Tibial artery (tissue), 4 donors: ENCODE measurements at regions not wholly inside any gene's neighbourhood (a gene's known extent, or its start where the extent isn't known, plus 50 kb on each side); places are given as distances from the start of the nearest gene placed in this dataset.

ENCODE experiments used
- DNase-seq, 2 donors: peaks; one replicate each; pipeline ENCODE4 v3.0.0-alpha.2; 2019
- H3K27ac ChIP-seq, 2 donors: fragments of 200-600 bp; sonication (generic) in 1 of 2; 1 replicate in 1 of 2; 2 replicates in 1 of 2; pipeline ENCODE4 v1.5.1; 2018 to 2019; ENCODE audit warnings: mild to moderate bottlenecking in 1 of 2
- H3K27me3 ChIP-seq, 2 donors: fragments of 200-600 bp; sonication (generic) in 1 of 2; one replicate each; pipeline versions ENCODE4 v1.5.1 to v1.6.0; 2016 to 2019
- H3K36me3 ChIP-seq, 3 donors: fragments of 200-600 bp; sonication (generic) in 2 of 3; one replicate each; pipeline ENCODE4 v1.5.1; 2016 to 2019; ENCODE audit warnings: mild to moderate bottlenecking in 2 of 3
- H3K4me1 ChIP-seq, 4 donors: fragments of 200-600 bp; sonication (generic) in 2 of 4; 1 replicate in 3 of 4; 2 replicates in 1 of 4; pipeline ENCODE4 v1.5.1; 2016 to 2019
- H3K4me3 ChIP-seq, 2 donors: fragments of 200-600 bp; sonication (generic) in 1 of 2; 1 replicate in 1 of 2; 2 replicates in 1 of 2; pipeline ENCODE4 v1.5.1; 2018 to 2019; ENCODE audit warnings: mild to moderate bottlenecking in 2 of 2
- H3K9me3 ChIP-seq, 3 donors: fragments of 200-600 bp; sonication (generic) in 1 of 3; one replicate each; pipeline ENCODE4 v1.5.1; 2016 to 2019
- intact Hi-C: fragments of 100-400 bp; cut with DNase I; formaldehyde crosslinking; loops from one replicate; pipeline ENCODE4 v1.15.0; 2023; ENCODE audit warnings: low total_unique reads
- TF ChIP-seq, protein P1 (sequence below), 2 experiments: fragments of 200-600 bp in 1 of 2; fragments of 450-650 bp in 1 of 2; IDR thresholded peaks; one replicate each; pipeline ENCODE4 v1.5.1; 2017 to 2019; ENCODE audit warnings: antibody characterized with exemption in 2 of 2, mild to moderate bottlenecking in 1 of 2, moderate library complexity in 1 of 2

DNA sequence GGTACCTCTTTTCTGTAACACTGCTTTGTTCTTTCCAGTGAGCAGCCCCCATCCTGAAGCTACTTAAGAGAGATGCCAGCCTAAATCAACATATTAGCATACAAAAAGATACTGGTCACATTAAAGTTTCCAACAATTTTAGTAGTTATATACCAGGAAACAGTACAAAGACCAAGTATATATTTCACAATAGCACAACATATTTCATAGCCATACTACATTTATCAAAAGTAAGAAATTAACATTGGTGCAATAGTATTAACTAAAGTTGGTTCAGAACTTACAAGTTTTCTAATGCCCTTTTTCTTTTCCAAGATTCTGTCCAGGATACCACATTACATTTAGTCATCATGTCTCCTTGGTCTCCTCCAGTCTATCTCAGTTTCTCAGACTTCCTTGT lies 641.0 kb upstream of the GJE1 start:
- Histone ChIP-seq H3K36me3 (no peaks in the 10 kb centered on the region), H3K4me3 (no peak overlapping the region), H3K4me1 (peaks cover 0 to 3% (median 0%) of the 10 kb centered on the region in 4 donors), H3K9me3 (no peaks in the 10 kb centered on the region), H3K27me3 (no peaks in the 10 kb centered on the region), H3K27ac (no peak overlapping the region)
- DNase-seq = no peak
- intact Hi-C loops = no loop called here
- TF ChIP-seq, protein P1, sequence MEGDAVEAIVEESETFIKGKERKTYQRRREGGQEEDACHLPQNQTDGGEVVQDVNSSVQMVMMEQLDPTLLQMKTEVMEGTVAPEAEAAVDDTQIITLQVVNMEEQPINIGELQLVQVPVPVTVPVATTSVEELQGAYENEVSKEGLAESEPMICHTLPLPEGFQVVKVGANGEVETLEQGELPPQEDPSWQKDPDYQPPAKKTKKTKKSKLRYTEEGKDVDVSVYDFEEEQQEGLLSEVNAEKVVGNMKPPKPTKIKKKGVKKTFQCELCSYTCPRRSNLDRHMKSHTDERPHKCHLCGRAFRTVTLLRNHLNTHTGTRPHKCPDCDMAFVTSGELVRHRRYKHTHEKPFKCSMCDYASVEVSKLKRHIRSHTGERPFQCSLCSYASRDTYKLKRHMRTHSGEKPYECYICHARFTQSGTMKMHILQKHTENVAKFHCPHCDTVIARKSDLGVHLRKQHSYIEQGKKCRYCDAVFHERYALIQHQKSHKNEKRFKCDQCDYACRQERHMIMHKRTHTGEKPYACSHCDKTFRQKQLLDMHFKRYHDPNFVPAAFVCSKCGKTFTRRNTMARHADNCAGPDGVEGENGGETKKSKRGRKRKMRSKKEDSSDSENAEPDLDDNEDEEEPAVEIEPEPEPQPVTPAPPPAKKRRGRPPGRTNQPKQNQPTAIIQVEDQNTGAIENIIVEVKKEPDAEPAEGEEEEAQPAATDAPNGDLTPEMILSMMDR (IDR thresholded peaks at IDR 0.05) = no peak

DNA sequence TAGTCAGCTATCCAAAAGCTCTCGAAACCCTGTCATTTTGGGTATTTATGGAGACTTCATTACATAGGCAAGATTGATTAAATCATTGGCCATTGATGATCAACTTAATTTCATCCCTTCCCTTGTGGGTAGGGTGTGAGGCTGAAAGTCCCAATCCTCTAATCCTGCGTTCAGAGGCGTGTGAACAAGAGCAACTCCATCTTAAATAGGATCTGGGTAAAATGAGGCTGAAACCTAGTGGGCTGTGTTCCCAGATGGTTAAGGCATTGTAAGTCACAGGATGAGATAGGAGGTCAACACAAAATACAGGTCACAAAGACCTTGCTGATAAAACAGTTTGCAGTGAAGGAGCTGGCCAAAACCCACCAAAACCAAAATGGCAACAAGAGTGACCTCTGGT lies 641.7 kb upstream of the GJE1 start:
- Histone ChIP-seq H3K27me3 (no peaks in the 10 kb centered on the region), H3K27ac (no peak overlapping the region), H3K4me1 (peaks cover 0 to 3% (median 0%) of the 10 kb centered on the region in 4 donors), H3K4me3 (no peak overlapping the region), H3K9me3 (no peaks in the 10 kb centered on the region), H3K36me3 (no peaks in the 10 kb centered on the region)
- intact Hi-C loops = no loop called here
- no peak for DNase-seq
- TF ChIP-seq, protein P1 (IDR thresholded peaks at IDR 0.05) = no peak

DNA sequence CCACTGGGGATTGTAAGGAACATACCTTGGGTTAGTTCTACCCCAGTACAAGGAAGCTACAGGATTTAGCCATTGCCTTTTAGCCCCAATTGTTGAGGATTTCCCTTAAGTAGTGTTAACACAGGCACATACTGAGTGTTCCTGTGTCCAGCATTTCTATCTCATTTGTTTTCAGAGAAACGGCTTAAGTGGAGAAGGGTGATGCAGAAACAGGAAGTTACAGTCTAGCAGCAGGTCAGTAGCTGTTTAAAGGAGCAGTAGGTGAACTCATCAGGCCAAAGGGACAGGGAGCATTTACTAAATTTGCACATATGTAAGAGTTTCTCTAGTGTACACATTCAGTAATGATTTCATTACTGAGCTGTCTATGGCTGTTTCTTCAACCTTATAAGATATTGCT lies 644.2 kb upstream of the GJE1 start:
- DNase-seq = no peak
- Histone ChIP-seq H3K27ac (no peak overlapping the region), H3K4me3 (no peak overlapping the region), H3K9me3 (no peaks in the 10 kb centered on the region), H3K27me3 (no peaks in the 10 kb centered on the region), H3K4me1 (peaks cover 0 to 11% (median 0%) of the 10 kb centered on the region in 4 donors), H3K36me3 (no peaks in the 10 kb centered on the region)
- intact Hi-C loops = no loop called here
- TF ChIP-seq, protein P1 (IDR thresholded peaks at IDR 0.05) = no peak

DNA sequence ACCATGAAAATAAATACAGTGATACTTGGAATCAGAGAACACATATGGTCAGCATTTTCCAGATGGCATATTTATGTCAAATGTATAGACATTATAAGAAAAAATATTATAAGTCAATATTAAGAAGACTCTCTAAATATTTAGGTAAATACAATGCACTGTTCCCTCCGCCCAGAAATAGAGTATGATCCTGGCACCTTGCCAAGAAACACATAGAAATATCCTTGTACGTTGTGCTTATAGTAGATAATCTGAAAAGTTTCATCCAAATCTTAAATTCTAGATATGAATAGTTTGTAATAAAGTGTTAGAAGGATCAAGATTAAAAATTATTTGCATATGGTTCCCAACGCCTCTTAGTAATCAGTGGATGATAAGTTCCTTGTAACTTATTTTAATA lies 645.8 kb upstream of the GJE1 start:
- no peak overlapping the region for H3K27ac ChIP-seq
- H3K36me3 ChIP-seq = no peaks in the 10 kb centered on the region
- no peaks in the 10 kb centered on the region for H3K9me3 ChIP-seq
- H3K4me1 ChIP-seq = peaks cover 0 to 21% (median 0%) of the 10 kb centered on the region in 4 donors
- DNase-seq = no peak
- no peaks in the 10 kb centered on the region for H3K27me3 ChIP-seq
- TF ChIP-seq, protein P1 (IDR thresholded peaks at IDR 0.05) = no peak
- intact Hi-C loops = no loop called here
- H3K4me3 ChIP-seq = no peak overlapping the region

DNA sequence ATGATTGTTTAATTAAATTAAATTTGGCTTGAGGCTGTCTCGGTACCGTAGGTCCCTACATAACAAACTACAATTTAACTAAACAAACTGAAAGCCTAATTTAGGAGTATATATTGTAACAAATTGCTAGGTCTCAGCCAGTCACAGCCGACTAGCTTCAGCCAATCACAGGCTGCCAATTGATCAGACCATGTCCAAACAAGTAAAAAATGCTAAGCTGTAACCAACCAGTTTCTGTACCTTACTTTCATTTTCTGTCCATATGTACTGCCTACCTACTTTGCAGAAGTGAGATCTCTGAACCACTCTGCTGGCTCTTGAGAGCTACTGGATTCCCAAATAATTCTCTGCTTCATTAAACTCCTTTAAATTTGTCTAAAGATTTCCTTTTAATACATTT lies 648.0 kb upstream of the GJE1 start:
- intact Hi-C loops = no loop called here
- Histone ChIP-seq H3K36me3 (no peaks in the 10 kb centered on the region), H3K27ac (peak overlapping the region in 1 of 2 donors; percentile 18), H3K4me1 (peaks cover 0 to 21% (median 0%) of the 10 kb centered on the region in 4 donors), H3K4me3 (no peak overlapping the region), H3K27me3 (no peaks in the 10 kb centered on the region), H3K9me3 (no peaks in the 10 kb centered on the region)
- no peak for DNase-seq
- TF ChIP-seq, protein P1 (IDR thresholded peaks at IDR 0.05) = no peak

DNA sequence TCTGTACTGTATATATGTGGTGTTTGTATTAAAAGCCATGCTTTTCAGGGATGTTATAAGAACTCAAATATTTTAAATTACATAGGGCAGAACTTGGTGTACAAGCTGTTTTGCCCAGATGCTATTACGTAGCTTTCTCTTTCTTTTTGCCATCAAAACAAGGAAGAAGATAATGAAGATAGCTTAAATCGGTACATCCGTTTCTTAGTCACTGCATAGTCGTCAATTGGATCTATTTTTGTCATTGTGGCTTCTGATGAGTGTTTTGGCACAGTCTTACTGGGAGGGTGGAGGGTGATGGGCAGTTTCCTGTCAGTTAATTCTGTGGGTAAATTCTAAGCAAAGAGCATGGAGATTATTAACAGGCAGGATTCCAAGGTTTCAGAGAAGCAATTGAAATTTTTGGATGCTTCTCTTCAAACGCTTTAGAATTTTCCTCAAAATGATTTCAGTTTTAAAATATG lies 649.1 kb upstream of the GJE1 start:
- intact Hi-C loops = no loop called here
- H3K4me3 ChIP-seq = peak overlapping the region; percentile 29 to 42
- TF ChIP-seq, protein P1 (IDR thresholded peaks at IDR 0.05) = no peak

More for the DNA sequence above, 649.1 kb upstream of the GJE1 start:
- H3K36me3 ChIP-seq = no peaks in the 10 kb centered on the region
- peak in 1 of 2 donors; percentile 23 for DNase-seq
- no peaks in the 10 kb centered on the region for H3K9me3 ChIP-seq
- peak overlapping the region; percentile 18 to 30 for H3K27ac ChIP-seq
- peaks cover 0 to 21% (median 0%) of the 10 kb centered on the region in 4 donors for H3K4me1 ChIP-seq
- H3K27me3 ChIP-seq = no peaks in the 10 kb centered on the region
